ENCODE measurements at regions not wholly inside any gene's neighbourhood (a gene's known extent, or its start where the extent isn't known, plus 50 kb on each side); places are given as distances from the start of the nearest gene placed in this dataset.

GRCh38 chr4:158322109-158322508 lies 111.8 kb downstream of the TMEM144 start:
- TF ChIP-seq CTCF (IDR thresholded peaks at IDR 0.05) (no peak), POLR2AphosphoS5 (IDR thresholded peaks at IDR 0.05; ENCODE audit: low read depth, low read length) (no peak), SIN3A (IDR thresholded peaks at IDR 0.05; ENCODE audit: borderline replicate concordance, insufficient read depth, low read depth, low read length) (no peak)

Measured in Panc1 (cell line).